SU-DHL-6 (cell line): ENCODE measurements at regions not wholly inside any gene's neighbourhood (a gene's known extent, or its start where the extent isn't known, plus 50 kb on each side); places are given as distances from the start of the nearest gene placed in this dataset.

Experiments
- CTCF ChIP-seq: fragments of 200-600 bp; sonication (generic); IDR thresholded peaks from one replicate; pipeline ENCODE4 v1.5.1; 2017; ENCODE audit warnings: antibody characterized with exemption, mild to moderate bottlenecking, low read length, moderate library complexity; ENCODE audit not compliant: insufficient read depth, poor library complexity, severe bottlenecking
- EZH2phosphoT487 ChIP-seq: fragments of 200-600 bp; sonication (generic), shearing (Covaris generic); conservative IDR thresholded peaks from 2 replicates; pipeline ENCODE4 v1.6.1; 2018; ENCODE audit warnings: mild to moderate bottlenecking, antibody characterized with exemption, low read length, moderate library complexity, mixed read lengths

- TF ChIP-seq CTCF, result no peak
- no peak for TF ChIP-seq EZH2phosphoT487
Observed at GRCh38 chr3:59160133-59160746, 110.4 kb upstream of the CFAP20DC start.
